Upper lobe of left lung (tissue), 6 donors: ENCODE measurements at regions not wholly inside any gene's neighbourhood (a gene's known extent, or its start where the extent isn't known, plus 50 kb on each side); places are given as distances from the start of the nearest gene placed in this dataset.

Source experiments
- ATAC-seq, 2 donors: fragments of 200-7000 bp; cut with Tn5 transposase; one replicate each; pipeline ENCODE4 v1.9.1; 2022; ENCODE audit warnings: mild to moderate bottlenecking in 2 of 2, moderate library complexity in 2 of 2; ENCODE audit not compliant: low FRiP score in 2 of 2
- DNase-seq, 2 donors: peaks; one replicate each; pipeline ENCODE4 v3.0.0-alpha.2; 2019 to 2020
- H3K27ac ChIP-seq, 4 donors: fragments of 200-600 bp; sonication (generic); one replicate each; pipeline ENCODE4 v1.5.1; 2016 to 2019
- H3K27me3 ChIP-seq, 4 donors: fragments of 200-600 bp; sonication (generic); one replicate each; pipeline ENCODE4 v1.5.1; 2017 to 2019
- H3K36me3 ChIP-seq, 4 donors: fragments of 200-600 bp; sonication (generic); one replicate each; pipeline ENCODE4 v1.5.1; 2016 to 2019
- H3K4me1 ChIP-seq, 4 donors: fragments of 200-600 bp; sonication (generic); one replicate each; pipeline ENCODE4 v1.5.1; 2018 to 2019
- H3K4me3 ChIP-seq, 4 donors: fragments of 200-600 bp; sonication (generic); one replicate each; pipeline ENCODE4 v1.5.1; 2017 to 2019; ENCODE audit warnings: mild to moderate bottlenecking in 2 of 4, moderate library complexity in 1 of 4
- H3K9me3 ChIP-seq, 4 donors: fragments of 200-600 bp; sonication (generic); one replicate each; pipeline ENCODE4 v1.5.1; 2018 to 2019
- CTCF ChIP-seq, 6 experiments: fragments of 450-650 bp in 4 of 6; fragments of 200-600 bp in 2 of 6; sonication (generic) in 2 of 6; IDR thresholded peaks; one replicate each; pipeline ENCODE4 v1.5.1; 2016 to 2019; ENCODE audit warnings: antibody characterized with exemption in 6 of 6
- EP300 ChIP-seq, 4 donors: sonication (generic); formaldehyde crosslinking; IDR thresholded peaks; one replicate each; pipeline ENCODE4 v1.5.1; 2017; ENCODE audit warnings: antibody characterized with exemption in 4 of 4, control low read depth in 2 of 4
- POLR2A ChIP-seq, 4 donors: fragments of 450-650 bp; IDR thresholded peaks; one replicate each; pipeline ENCODE4 v1.5.1; 2016 to 2017; ENCODE audit warnings: antibody characterized with exemption in 4 of 4, mild to moderate bottlenecking in 2 of 4
- POLR2AphosphoS5 ChIP-seq, 2 donors: sonication (generic); formaldehyde crosslinking; IDR thresholded peaks; one replicate each; pipeline ENCODE4 v1.5.1; 2017; ENCODE audit warnings: antibody characterized with exemption in 2 of 2
- WGBS, 2 donors: methylation state at CpG; one replicate each; pipeline ENCODE4 v1.1.5; 2017 to 2018; 5-methylcytosine and 5-hydroxymethylcytosine counted together
- donor health status: DM: no; HTN: no; CAD: no; lungs with moderate emphysema.
- donor health status: DM: no; HTN: yes; CAD: no; lungs with severe emphysema.

DNA sequence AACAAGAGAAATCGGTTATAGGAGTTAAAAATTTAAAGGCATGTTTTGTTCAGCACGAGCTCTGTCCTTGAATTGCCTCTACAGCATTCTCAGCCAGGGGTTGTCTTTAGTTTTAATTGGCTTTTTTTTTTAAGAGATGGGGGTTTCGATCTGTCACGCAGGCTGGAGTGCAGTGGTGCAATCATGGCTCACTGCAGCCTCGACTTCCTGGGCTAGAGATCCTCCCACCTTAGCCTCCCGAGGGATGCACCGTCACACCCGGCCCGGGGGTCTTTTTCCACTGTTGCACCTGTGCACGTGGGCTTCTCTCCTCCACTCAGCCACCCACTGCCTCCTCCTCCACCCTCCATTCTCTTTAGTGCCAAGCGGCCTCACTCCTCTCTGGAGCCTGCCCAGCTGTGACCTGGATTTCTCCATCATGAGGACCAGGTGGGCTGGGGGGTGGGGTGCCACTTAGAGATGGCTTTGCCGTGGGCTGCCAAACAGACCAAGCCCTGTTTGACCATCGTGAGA lies 106.8 kb upstream of the SEC14L1 start:
- ATAC-seq (no peak), DNase-seq (no peak)
- peaks cover 7 to 9% (median 8%) of the 10 kb centered on the region in 4 donors for H3K9me3 ChIP-seq
- H3K27ac ChIP-seq = no peak overlapping the region
- H3K4me3 ChIP-seq = no peak overlapping the region
- H3K36me3 ChIP-seq = no peaks in the 10 kb centered on the region
- no peaks in the 10 kb centered on the region for H3K27me3 ChIP-seq
- 80 to 81% methylated on average over 13 of the region's 13 CpGs for WGBS, 2 donors
- TF ChIP-seq POLR2A (IDR thresholded peaks at IDR 0.05) = no peak
- TF ChIP-seq CTCF (IDR thresholded peaks at IDR 0.05) = no peak
- no peak for TF ChIP-seq POLR2AphosphoS5 (IDR thresholded peaks at IDR 0.05)
- TF ChIP-seq EP300 (IDR thresholded peaks at IDR 0.05) = no peak
- H3K4me1 ChIP-seq = no peaks in the 10 kb centered on the region

- H3K36me3 ChIP-seq = no peaks in the 10 kb centered on the region
- DNase-seq (no peak), ATAC-seq (no peak)
- TF ChIP-seq CTCF (IDR thresholded peaks at IDR 0.05) (no peak), EP300 (IDR thresholded peaks at IDR 0.05) (no peak), POLR2A (IDR thresholded peaks at IDR 0.05) (no peak), POLR2AphosphoS5 (IDR thresholded peaks at IDR 0.05) (no peak)
- H3K9me3 ChIP-seq = peaks cover 7 to 9% (median 8%) of the 10 kb centered on the region in 4 donors
- WGBS, 2 donors = 71 to 77% methylated on average over 14 to 16 of the region's 16 CpGs
- no peaks in the 10 kb centered on the region for H3K4me1 ChIP-seq
- no peak overlapping the region for H3K27ac ChIP-seq
- H3K4me3 ChIP-seq = no peak overlapping the region
- H3K27me3 ChIP-seq = no peaks in the 10 kb centered on the region
Measured at GRCh38 chr17:77034677-77035424, 105.9 kb upstream of the SEC14L1 start.

GRCh38 chr17:77035526-77035925 lies 105.2 kb upstream of the SEC14L1 start:
- no peak overlapping the region for H3K27ac ChIP-seq
- H3K9me3 ChIP-seq = peaks cover 7 to 9% (median 8%) of the 10 kb centered on the region in 4 donors
- 91 to 96% methylated on average over 6 of the region's 6 CpGs for WGBS, 2 donors
- H3K36me3 ChIP-seq = no peaks in the 10 kb centered on the region
- no peaks in the 10 kb centered on the region for H3K4me1 ChIP-seq
- H3K4me3 ChIP-seq = no peak overlapping the region
- no peaks in the 10 kb centered on the region for H3K27me3 ChIP-seq
- DNase-seq (no peak), ATAC-seq (no peak)
- TF ChIP-seq POLR2AphosphoS5 (IDR thresholded peaks at IDR 0.05) (no peak), EP300 (IDR thresholded peaks at IDR 0.05) (no peak), POLR2A (IDR thresholded peaks at IDR 0.05) (no peak), CTCF (IDR thresholded peaks at IDR 0.05) (no peak)

DNA sequence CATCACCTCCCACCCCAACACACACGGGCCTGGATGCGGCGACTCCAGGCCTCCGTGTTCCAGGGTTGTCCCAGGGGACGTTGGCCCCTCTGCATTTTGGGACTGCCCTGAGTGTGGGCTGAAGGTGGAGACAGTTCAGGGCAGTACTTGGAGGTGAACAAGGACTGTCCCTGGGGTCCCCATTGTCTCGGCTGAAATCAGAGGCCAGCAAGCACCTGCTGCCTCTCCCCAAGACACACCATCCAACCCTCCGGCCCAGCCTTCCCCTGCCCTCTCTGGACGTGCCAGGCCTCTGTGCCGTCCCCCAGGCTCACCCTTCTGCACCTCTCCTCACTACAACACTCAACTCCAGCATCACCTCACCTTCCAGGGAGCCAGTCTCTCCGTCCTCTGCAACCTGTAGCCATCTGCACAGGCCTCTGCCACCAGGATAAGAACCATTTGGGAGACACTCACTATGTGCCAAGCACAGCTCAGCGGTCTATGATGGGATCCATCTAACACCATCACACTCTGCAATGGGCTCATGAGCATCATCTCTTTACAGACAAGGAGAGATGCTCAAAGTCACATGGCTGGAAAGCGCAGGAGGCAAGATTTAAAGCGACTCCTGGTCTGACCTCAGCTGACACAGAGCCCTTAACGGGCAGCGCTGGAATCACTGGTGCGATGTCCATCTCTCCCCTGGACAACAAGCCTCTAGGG lies 104.5 kb upstream of the SEC14L1 start:
- DNase-seq (no peak), ATAC-seq (no peak)
- H3K9me3 ChIP-seq = peaks cover 7 to 9% (median 8%) of the 10 kb centered on the region in 4 donors
- WGBS, 2 donors = 84 to 87% methylated on average over 15 of the region's 16 CpGs
- H3K27ac ChIP-seq = no peak overlapping the region
- no peaks in the 10 kb centered on the region for H3K36me3 ChIP-seq
- TF ChIP-seq CTCF (IDR thresholded peaks at IDR 0.05) (no peak), POLR2AphosphoS5 (IDR thresholded peaks at IDR 0.05) (no peak), POLR2A (IDR thresholded peaks at IDR 0.05) (no peak), EP300 (IDR thresholded peaks at IDR 0.05) (no peak)
- H3K4me1 ChIP-seq = no peaks in the 10 kb centered on the region
- H3K4me3 ChIP-seq = no peak overlapping the region
- no peaks in the 10 kb centered on the region for H3K27me3 ChIP-seq
